Ammon's horn (tissue), 1 donor: ENCODE measurements at regions not wholly inside any gene's neighbourhood (a gene's known extent, or its start where the extent isn't known, plus 50 kb on each side); places are given as distances from the start of the nearest gene placed in this dataset.
"Not testable (repeated sequence)": the region's sequence is repeated elsewhere in the genome, so short reads cannot be mapped to it uniquely, and the experiment has no call there.

ENCODE experiments used
- DNase-seq: peaks from one replicate; pipeline ENCODE4 v3.0.0-alpha.2; 2016; ENCODE audit warnings: low spot score

GRCh38 chr15:98330258-98330657 is 318.1 kb upstream of the IGF1R start:
- no peak for DNase-seq

GRCh38 chr15:98330692-98331435 is 317.5 kb upstream of the IGF1R start:
- no peak for DNase-seq

DNA sequence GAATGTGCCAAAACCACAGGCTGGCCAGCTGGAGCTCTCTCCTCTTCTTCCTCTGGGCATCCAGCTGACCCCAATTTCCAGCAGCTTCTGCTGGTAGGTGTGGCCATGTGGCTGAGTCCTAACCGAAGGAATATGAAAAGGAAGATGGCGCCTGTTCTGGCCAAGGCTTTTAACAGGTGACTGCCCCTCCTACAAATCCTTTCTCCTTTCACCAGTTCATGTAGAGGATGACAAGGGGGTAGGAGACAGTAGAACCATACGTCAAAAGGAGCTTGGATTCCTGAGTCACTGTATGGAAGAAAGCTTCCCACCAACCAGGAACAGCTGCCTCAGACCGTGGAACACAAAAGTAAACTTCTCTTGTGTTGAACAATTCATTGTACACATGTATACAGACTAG is 316.7 kb upstream of the IGF1R start:
- no peak for DNase-seq

DNA sequence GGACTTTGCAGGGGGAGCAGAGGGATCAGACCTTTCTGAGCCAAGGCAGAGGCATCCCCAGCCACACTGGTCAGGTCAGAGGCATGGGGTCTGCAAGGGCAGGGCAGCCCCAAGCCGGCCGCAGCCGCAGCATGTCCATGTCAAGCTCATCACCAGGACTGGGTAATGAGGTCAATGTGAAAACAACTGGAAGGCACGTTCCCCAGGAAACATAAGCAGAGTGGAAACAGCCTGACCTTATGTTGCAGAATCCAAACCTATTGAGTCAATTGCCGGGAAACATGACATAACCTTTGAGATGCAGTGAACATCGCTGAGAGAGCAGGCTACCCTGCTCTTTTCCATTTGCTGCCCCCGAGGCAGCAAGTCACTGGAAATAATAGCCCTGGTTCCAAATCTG is 315.1 kb upstream of the IGF1R start:
- no peak for DNase-seq

DNA sequence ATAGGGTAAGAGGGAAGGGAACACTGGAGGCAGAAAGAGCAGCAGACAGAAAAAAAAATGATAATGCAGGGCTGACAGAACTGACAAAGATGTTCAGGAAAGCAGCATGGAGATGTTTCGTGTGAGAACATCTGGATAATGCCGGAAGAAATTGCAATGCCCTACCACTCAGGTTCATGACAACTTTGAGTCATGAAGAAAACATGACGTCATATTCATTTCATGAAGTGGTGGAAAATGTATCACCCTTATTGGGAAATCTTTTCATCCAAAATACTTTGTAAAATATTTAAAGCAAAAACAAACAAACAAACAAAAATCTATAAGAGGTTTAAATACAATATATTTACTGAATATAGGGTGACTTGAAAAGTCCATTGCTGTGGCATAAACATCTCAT is 305.4 kb upstream of the IGF1R start:
- DNase-seq = no peak

DNA sequence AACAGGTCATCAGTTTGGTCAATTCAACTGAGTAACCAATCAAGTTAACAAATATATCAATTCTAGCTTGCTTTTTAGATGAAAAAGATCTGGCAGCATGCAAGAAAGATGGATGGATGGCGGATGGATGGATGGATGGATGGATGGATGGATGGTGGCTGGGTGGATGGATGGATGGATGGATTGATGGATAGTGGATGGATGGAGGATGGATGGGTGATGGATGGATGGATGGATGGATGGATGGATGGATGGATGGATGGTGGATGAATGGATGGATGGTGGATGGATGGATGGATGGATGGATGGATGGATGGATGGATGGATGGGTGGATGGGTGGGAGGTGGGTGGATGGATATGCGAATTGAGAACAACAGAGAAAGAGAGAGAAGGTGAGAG is 303.7 kb upstream of the IGF1R start:
- DNase-seq = no peak

DNA sequence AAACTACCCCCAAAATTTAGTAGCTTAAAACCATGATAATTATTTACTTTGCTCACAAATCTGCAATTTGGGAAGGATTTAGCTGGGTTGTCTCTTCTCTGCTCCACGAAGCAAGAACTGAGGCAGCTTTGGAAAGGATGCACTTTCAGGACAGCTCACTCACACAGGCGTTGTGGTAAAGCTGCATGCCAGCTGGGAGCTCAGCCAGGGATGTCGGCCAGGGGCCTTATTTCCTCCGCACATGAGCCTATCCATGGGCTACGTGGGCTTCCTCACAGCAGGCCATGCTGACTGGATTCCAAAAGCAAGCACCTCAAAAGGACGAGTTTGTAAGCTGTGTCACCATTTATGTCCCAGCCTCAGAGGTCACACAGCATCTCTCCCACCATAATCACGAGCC is 301.3 kb upstream of the IGF1R start:
- no peak for DNase-seq

DNA sequence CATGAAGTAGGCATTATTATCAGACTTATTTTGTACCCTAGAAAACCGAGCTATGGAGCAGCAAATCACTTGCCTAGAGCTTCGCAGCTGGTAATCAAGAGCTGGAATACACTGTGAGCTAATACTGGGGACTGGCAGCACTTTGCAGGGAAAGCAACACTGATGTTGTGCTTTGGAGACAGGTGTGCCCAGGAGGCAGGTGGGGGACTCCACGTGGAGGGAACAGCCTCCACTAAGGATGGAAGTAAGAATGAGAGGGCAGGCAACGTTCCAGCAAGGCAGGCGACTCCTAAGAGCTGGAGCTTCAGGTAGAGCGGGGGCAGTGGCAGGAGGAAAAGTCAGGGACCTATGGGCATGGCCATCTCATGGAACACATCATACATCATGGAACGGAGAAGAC is 300.5 kb upstream of the IGF1R start:
- no peak for DNase-seq

GRCh38 chr15:98350276-98350675 is 298.1 kb upstream of the IGF1R start:
- DNase-seq = no peak

GRCh38 chr15:98358274-98358673 is 290.1 kb upstream of the IGF1R start:
- DNase-seq = not testable (repeated sequence)

GRCh38 chr15:98358971-98359370 is 289.4 kb upstream of the IGF1R start:
- DNase-seq = no peak

GRCh38 chr15:98363416-98363815 is 284.9 kb upstream of the IGF1R start:
- DNase-seq = no peak

DNA sequence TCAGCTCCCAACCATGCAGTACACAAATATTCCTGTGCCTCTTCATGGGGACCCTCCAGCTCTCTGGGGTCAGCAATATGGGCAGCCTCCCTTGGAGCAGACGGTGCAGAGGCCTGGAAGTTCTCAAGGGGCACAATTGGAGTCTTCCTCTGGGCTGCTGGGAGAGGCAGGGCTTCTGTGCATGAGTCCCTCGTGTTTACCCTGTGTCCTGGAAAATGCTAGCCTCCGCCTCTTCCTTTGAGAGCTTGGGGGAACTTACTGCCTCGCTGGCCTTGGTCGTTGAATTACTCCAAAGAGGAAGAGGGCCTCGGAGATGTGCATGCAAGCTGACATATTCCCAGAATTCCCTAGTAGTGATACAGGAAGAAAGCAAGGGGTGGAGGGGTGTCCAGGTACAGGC is 284.4 kb upstream of the IGF1R start:
- DNase-seq = no peak

DNA sequence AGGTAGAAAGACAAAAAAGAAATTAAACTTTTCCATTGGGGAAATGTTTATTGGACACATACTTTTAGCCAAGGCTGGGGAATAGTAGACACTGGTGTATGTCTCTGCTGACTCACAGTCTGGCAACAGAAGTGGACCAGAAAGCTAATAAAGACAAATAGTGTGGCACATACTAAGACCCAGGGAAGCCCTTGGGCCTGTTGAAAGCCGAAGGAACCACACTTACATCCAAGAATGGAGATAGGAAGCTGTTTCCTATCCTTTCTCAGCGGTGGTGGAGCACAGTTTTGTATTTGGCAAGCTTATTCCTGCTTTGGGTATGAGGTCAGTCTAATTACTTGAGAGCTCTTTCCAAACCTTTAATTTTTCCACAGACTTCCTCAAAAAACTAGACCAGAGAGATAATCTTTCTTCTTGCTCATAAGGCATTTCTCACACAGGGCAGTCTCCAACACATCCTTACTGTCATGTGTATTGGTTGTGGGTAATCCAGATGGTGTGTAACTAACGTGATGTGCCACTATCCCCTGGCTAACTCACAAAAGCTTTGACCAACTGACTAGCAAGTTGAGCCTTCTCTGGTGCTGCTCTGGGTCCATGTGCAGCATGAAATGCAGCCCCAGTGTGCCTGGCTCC is 279.1 kb upstream of the IGF1R start:
- DNase-seq = no peak

DNA sequence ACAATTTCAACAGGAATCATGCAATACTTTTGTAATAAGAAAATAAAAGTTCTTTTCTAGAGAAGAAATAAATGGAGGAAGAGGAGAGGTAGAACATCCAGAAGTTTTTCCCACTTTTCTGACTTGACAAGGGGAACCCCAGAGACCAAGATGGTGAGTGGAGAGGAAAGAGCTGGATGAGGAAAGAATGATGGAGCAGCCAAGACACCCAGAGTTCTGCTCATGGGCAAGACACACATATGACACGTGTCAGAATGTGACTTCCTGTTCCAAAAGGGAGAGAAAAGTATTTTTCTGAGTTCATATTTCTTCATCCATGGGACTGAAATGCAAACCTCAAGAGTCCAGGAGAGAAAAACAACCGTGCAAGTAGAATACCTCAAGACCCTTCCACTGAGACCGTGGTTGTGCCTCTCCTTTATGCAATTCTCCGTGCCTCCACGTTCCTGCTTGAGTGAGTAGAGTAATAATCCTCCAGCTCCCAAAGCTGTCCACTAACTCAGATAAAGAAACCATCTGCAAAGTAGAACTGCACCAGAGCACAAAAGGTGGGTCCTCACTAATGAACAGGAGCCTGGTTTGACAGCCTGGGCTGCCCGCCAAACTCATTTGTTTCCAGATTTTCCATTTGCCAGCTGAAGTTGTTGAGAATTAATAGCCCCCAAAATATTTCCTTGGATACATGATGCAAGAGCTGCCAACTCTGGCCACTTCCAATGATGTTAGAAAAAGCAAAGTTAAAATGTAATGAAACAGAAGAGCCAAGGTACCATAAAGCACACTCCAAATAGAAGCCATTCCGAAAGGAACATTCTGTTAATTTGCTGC is 272.6 kb upstream of the IGF1R start:
- DNase-seq = peak; percentile 28

DNA sequence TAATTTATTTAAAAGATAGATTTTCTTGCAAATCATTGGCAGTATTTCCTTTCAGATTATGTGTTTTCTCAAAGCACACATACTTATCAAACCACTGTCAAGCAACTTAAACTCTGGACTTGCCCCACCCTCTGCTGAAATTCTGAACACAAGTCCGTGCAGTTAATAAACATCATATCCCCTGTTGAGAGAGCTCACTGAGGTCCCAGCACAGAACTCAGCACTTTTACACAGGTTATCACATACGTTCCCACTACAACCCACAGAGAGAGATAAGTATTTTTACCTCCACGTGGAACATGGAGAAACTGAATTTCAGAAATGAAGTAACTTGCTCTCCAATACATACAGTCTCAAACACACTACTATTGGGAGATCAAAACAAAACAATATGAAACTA is 267.6 kb upstream of the IGF1R start:
- no peak for DNase-seq

DNA sequence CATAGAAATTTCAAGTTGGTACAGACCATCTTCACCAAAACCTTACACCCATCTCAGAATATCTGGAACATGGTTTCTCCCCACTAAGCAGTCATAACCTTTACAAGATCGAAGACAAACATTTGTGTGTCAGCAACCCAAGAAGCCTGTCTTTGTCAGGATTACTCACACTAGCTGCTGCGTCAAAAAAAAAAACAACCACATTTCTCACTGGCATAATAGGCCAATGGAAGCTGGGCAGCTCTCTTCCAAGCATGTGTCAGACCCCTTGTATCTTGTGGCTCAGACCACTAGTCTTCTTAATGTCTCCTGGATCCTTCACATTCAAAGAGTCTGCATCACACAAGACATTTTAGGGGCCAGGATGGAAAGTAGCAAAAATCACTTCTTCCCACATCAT is 266.9 kb upstream of the IGF1R start:
- no peak for DNase-seq

DNA sequence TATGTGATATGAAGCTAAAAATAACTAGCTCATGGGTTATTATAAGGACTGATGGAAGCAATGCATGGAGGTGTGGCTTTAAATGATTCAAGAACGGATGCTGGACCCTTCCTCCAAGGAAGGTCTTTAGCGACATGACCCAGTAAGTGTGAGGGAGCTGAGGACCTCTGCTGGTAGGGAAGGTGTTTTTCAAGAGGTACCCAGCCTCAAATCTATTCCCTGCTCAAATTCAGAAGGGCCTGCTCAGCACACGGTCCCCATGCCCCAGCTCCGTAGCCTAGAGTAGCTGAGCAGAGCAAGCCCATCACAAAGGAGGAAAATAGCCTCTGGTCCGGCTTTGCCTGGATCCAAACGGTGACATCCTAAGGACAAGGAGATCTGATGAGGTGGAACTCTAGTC is 266.2 kb upstream of the IGF1R start:
- DNase-seq = no peak

DNA sequence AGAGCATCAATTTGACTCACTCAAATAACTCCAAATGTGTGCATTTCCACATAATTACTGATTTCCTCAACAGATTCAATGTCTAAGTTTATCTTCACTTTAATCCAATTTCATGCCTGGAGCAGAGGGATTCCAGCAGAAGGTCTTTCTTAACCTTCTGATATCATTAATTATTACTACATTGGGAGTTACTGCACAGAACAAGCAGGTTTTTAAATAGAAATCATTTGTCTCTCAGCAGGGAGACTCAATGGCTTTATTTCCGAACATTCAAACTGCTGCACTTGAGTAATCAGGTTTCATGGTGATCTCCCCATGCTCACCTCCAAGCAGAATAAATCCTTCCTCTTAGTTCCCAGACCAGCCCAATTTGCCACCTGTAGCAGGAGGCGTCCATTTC is 264.8 kb upstream of the IGF1R start:
- DNase-seq = no peak

DNA sequence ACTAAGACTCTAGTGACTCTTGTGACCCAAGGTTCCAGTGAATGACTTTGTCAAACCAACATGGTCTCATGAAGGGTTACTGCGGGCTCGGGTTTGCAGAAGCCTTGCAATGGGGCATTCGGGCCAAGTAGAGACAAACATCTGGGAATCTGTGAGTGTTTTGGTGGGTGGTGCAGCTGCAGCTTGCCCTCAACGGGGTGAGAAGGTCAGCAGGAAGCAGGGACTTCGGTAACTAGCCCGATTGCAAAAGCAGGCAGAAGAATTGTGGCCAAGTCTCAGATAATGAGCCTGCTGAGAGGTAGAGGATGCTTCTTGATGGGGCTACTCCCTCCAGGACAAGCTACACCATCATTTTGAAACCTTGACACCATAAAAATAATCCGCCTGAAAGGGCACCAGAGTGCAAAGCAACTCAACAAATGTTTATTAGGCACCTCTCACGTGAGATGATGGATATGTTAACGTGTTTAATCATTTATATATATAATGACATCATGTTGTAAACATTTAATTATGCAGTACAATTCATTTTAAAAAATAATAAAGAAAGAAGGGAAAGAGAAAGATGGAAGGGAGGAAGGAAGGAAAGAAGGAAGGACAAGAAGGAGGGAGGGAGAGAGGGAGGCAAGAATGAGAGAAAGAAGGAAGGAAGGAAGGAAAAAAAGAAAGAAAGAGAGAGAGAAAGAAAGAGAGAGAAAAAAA is 263.9 kb upstream of the IGF1R start:
- DNase-seq = no peak

GRCh38 chr15:98385752-98386381 is 262.5 kb upstream of the IGF1R start:
- DNase-seq = no peak

DNA sequence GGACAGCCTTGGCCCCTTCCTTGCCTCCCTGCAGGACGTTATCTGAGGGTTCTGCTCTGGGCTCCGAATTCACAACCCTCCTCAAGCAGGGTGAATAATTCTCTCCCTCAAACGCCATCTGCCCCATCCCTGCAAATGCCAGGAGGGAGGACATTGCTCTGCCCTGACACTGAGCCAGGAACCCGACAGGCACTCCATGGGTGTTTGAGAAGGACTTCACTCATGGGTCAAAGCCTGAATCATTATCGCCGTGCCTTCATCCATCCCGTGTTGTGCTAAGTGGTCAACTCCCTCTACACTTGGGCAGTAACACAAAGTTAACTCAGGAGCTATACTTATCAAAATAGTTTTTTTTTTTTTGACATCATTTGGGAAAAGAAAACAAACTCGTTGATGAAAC is 261.8 kb upstream of the IGF1R start:
- no peak for DNase-seq
